HG02870 (cell line): ENCODE measurements at regions not wholly inside any gene's neighbourhood (a gene's known extent, or its start where the extent isn't known, plus 50 kb on each side); places are given as distances from the start of the nearest gene placed in this dataset.
A peak's percentile ranks its signal among the peaks of the same experiment; 100 is the strongest.
"Not testable (repeated sequence)": the region's sequence is repeated elsewhere in the genome, so short reads cannot be mapped to it uniquely, and the experiment has no call there.

Source experiments
- ATAC-seq: cut with Tn5 transposase; IDR thresholded peaks from one replicate; pipeline ENCODE4 v1.9.1; 2021; ENCODE audit warnings: mild to moderate bottlenecking, moderate library complexity; ENCODE audit not compliant: unreplicated experiment

GRCh38 chr9:32884482-32884881 lies 101.1 kb downstream of the TMEM215 start:
- no peak for ATAC-seq

GRCh38 chr9:32886021-32886420 lies 102.7 kb downstream of the TMEM215 start:
- no peak for ATAC-seq

- not testable (repeated sequence) for ATAC-seq
Observed at GRCh38 chr9:32894485-32894884, 106.9 kb downstream of the APTX start.

- ATAC-seq, result no peak
Observed at GRCh38 chr9:32899181-32899580, 102.2 kb downstream of the APTX start.

GRCh38 chr9:32899761-32900160 lies 101.7 kb downstream of the APTX start:
- no peak for ATAC-seq

GRCh38 chr9:32906213-32906612 lies 95.2 kb downstream of the APTX start:
- ATAC-seq, result peak; percentile 98

- no peak for ATAC-seq
Observed at GRCh38 chr9:32915802-32916201, 85.6 kb downstream of the APTX start.

- ATAC-seq, result no peak
Observed at GRCh38 chr9:32918628-32919027, 82.8 kb downstream of the APTX start.
